ENCODE measurements at regions not wholly inside any gene's neighbourhood (a gene's known extent, or its start where the extent isn't known, plus 50 kb on each side); places are given as distances from the start of the nearest gene placed in this dataset.

DNA sequence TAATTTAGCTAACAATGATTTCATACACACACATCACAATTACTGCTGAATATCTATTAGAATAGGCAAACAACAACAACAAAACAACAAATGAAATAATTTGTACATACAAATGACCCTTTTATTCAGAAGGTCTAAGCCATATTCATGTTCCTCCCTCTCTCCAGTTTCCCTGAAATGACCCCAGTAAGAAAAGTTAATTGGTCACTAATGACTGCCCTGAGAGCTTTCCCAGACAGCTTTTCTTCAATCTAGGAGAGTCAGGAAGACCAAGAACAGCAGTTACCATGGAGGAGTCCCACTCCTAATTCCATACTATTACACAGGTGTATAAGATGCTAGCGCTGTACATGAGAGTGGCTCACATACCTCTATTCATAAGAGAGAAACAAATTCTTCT, 121.2 kb upstream of the GRIP1 start:
- no peak for ATAC-seq
- ChIA-PET POLR2A (no interaction called here), CTCF (no interaction called here)
- in situ Hi-C loops (cut with HindIII; ENCODE audit: low pct_unique_long_range_greater_than_20kb, low sequenced_read_pairs), result no loop called here
- H3K27ac ChIP-seq (ENCODE audit: low read length), result no peak overlapping the region
- BruUV-seq (replicated peaks), result no TSS peak
- H3K4me3 ChIP-seq (ENCODE audit: low read depth in 2 of 2, low read length in 2 of 2), result no peak overlapping the region
- TF ChIP-seq SIN3A (IDR thresholded peaks at IDR 0.05; ENCODE audit: borderline replicate concordance, insufficient read depth, low read depth, low read length), result no peak
- DNase-seq (ENCODE audit: low read depth, low spot score), result no peak
- intact Hi-C loops (cut with micrococcal nuclease; ENCODE audit: unreplicated experiment), result no loop called here
- H3K4me1 ChIP-seq (ENCODE audit: control insufficient read depth, insufficient read depth, low read length), result no peaks in the 10 kb centered on the region; the same call in 1 of the 2 replicates
- no peaks in the 10 kb centered on the region for H3K9me3 ChIP-seq (ENCODE audit: control insufficient read depth, insufficient read depth, low read depth, low read length)
- H3K36me3 ChIP-seq (ENCODE audit: control insufficient read depth, insufficient read depth, low read length), result no peaks in the 10 kb centered on the region; the same call in 1 of the 2 replicates
- peaks cover 31% of the 10 kb centered on the region for H3K27me3 ChIP-seq (ENCODE audit: control insufficient read depth, insufficient read depth, low read length)

DNA sequence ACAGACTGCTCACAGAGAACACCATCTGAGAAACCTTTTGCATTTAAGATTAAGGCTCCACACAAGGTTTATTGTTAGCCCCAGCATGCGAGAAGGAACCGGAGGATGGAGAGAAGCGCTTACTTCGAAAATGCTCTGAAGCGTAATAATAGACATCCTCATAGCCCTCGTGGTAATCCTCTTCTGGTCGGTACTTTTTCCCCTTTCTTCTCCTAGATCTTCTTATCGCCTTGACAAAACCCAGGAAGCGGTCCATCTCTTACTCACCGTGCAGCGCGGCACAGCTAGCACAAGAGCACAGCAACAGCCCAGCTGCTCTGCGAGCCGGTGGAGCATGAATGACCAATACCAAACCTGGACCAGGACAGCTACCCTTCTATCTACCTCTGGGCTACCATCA, 125.1 kb upstream of the GRIP1 start:
- no TSS peak for BruUV-seq (replicated peaks)
- Histone ChIP-seq H3K4me3 (ENCODE audit: low read depth in 2 of 2, low read length in 2 of 2) (no peak overlapping the region), H3K4me1 (ENCODE audit: control insufficient read depth, insufficient read depth, low read length) (no peaks in the 10 kb centered on the region; the same call in 1 of the 2 replicates), H3K27me3 (ENCODE audit: control insufficient read depth, insufficient read depth, low read length) (peaks cover 39% of the 10 kb centered on the region), H3K9me3 (ENCODE audit: control insufficient read depth, insufficient read depth, low read depth, low read length) (no peaks in the 10 kb centered on the region), H3K36me3 (ENCODE audit: control insufficient read depth, insufficient read depth, low read length) (no peaks in the 10 kb centered on the region; the same call in 1 of the 2 replicates), H3K27ac (ENCODE audit: low read length) (no peak overlapping the region)
- ChIA-PET CTCF (no interaction called here), POLR2A (no interaction called here)
- ATAC-seq, result 0 out of 2 replicates have a peak, but pooled peaks have one; percentile 56
- intact Hi-C loops (cut with micrococcal nuclease; ENCODE audit: unreplicated experiment), result no loop called here
- DNase-seq (ENCODE audit: low read depth, low spot score), result no peak
- no peak for TF ChIP-seq SIN3A (IDR thresholded peaks at IDR 0.05; ENCODE audit: borderline replicate concordance, insufficient read depth, low read depth, low read length)
- TF ChIP-seq TCF7L2 (IDR thresholded peaks at IDR 0.05; ENCODE audit: low read depth, low read length), result no peak
- no peak for TF ChIP-seq POLR2AphosphoS5 (IDR thresholded peaks at IDR 0.05; ENCODE audit: low read depth, low read length)
- TF ChIP-seq, protein P1, sequence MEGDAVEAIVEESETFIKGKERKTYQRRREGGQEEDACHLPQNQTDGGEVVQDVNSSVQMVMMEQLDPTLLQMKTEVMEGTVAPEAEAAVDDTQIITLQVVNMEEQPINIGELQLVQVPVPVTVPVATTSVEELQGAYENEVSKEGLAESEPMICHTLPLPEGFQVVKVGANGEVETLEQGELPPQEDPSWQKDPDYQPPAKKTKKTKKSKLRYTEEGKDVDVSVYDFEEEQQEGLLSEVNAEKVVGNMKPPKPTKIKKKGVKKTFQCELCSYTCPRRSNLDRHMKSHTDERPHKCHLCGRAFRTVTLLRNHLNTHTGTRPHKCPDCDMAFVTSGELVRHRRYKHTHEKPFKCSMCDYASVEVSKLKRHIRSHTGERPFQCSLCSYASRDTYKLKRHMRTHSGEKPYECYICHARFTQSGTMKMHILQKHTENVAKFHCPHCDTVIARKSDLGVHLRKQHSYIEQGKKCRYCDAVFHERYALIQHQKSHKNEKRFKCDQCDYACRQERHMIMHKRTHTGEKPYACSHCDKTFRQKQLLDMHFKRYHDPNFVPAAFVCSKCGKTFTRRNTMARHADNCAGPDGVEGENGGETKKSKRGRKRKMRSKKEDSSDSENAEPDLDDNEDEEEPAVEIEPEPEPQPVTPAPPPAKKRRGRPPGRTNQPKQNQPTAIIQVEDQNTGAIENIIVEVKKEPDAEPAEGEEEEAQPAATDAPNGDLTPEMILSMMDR (IDR thresholded peaks at IDR 0.05), result no peak
- TF ChIP-seq, protein P2, sequence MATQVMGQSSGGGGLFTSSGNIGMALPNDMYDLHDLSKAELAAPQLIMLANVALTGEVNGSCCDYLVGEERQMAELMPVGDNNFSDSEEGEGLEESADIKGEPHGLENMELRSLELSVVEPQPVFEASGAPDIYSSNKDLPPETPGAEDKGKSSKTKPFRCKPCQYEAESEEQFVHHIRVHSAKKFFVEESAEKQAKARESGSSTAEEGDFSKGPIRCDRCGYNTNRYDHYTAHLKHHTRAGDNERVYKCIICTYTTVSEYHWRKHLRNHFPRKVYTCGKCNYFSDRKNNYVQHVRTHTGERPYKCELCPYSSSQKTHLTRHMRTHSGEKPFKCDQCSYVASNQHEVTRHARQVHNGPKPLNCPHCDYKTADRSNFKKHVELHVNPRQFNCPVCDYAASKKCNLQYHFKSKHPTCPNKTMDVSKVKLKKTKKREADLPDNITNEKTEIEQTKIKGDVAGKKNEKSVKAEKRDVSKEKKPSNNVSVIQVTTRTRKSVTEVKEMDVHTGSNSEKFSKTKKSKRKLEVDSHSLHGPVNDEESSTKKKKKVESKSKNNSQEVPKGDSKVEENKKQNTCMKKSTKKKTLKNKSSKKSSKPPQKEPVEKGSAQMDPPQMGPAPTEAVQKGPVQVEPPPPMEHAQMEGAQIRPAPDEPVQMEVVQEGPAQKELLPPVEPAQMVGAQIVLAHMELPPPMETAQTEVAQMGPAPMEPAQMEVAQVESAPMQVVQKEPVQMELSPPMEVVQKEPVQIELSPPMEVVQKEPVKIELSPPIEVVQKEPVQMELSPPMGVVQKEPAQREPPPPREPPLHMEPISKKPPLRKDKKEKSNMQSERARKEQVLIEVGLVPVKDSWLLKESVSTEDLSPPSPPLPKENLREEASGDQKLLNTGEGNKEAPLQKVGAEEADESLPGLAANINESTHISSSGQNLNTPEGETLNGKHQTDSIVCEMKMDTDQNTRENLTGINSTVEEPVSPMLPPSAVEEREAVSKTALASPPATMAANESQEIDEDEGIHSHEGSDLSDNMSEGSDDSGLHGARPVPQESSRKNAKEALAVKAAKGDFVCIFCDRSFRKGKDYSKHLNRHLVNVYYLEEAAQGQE (IDR thresholded peaks at IDR 0.05; ENCODE audit: insufficient read depth in 1 of 2, low read depth in 2 of 2, low read length in 1 of 2), result no peak
- in situ Hi-C loops (cut with HindIII; ENCODE audit: low pct_unique_long_range_greater_than_20kb, low sequenced_read_pairs), result no loop called here

DNA sequence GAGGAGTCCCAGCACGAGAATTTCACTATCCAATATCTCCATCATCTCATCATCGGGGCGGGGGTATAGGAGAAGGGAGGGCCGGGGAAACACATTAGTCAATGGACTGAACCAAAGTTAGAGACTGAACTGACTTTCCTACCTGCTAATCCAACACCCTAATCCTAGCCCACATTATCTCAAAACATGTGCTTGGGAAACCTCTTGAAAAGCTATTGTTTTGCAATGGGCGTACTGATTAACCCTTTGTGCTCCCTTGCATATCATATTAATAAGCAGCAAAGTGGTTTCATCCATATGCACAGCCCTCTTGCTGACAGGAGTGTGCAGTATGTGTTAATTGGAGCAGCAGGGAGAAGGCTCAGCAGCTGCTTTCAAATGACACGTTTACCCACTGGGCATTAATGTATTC, 125.7 kb upstream of the GRIP1 start:
- ChIA-PET POLR2A (no interaction called here), CTCF (no interaction called here)
- Histone ChIP-seq H3K27ac (ENCODE audit: low read length) (no peak overlapping the region), H3K4me1 (ENCODE audit: control insufficient read depth, insufficient read depth, low read length) (no peaks in the 10 kb centered on the region; the same call in 1 of the 2 replicates), H3K36me3 (ENCODE audit: control insufficient read depth, insufficient read depth, low read length) (no peaks in the 10 kb centered on the region; the same call in 1 of the 2 replicates), H3K9me3 (ENCODE audit: control insufficient read depth, insufficient read depth, low read depth, low read length) (no peaks in the 10 kb centered on the region), H3K4me3 (ENCODE audit: low read depth in 2 of 2, low read length in 2 of 2) (no peak overlapping the region), H3K27me3 (ENCODE audit: control insufficient read depth, insufficient read depth, low read length) (peaks cover 39% of the 10 kb centered on the region)
- in situ Hi-C loops (cut with HindIII; ENCODE audit: low pct_unique_long_range_greater_than_20kb, low sequenced_read_pairs) (no loop called here), intact Hi-C loops (cut with micrococcal nuclease; ENCODE audit: unreplicated experiment) (no loop called here)
- BruUV-seq (replicated peaks), result no TSS peak
- no peak for ATAC-seq
- TF ChIP-seq SIN3A (IDR thresholded peaks at IDR 0.05; ENCODE audit: borderline replicate concordance, insufficient read depth, low read depth, low read length), result no peak
- TF ChIP-seq, protein P1 (IDR thresholded peaks at IDR 0.05), result no peak
- TF ChIP-seq, protein P2 (IDR thresholded peaks at IDR 0.05; ENCODE audit: insufficient read depth in 1 of 2, low read depth in 2 of 2, low read length in 1 of 2), result no peak
- no peak for TF ChIP-seq POLR2AphosphoS5 (IDR thresholded peaks at IDR 0.05; ENCODE audit: low read depth, low read length)
- no peak for DNase-seq (ENCODE audit: low read depth, low spot score)

All from Panc1 (cell line).